HG03025 (cell line): ENCODE measurements at regions not wholly inside any gene's neighbourhood (a gene's known extent, or its start where the extent isn't known, plus 50 kb on each side); places are given as distances from the start of the nearest gene placed in this dataset.

Source experiments
- ATAC-seq: cut with Tn5 transposase; IDR thresholded peaks from one replicate; pipeline ENCODE4 v1.9.1; 2021; ENCODE audit warnings: mild to moderate bottlenecking, moderate library complexity; ENCODE audit not compliant: unreplicated experiment, low FRiP score

DNA sequence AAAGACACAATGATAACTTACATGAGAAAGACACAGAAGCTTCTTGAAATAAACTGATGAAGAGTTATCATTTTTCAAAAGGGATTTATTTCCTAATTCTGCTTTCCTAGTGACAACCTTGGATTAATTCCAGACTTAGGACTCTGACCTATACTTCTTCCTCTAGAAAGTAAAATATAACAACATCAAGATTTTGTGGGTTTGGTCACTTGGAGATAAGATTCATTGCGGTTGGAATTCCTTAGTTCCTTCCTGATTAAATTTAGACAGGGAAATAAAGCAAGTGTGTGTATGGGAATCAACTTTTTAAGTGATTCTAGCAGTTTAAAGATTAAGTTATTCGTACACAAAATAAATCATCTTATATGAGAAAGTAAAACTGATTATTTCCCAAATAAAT is 208.4 kb upstream of the CCDC150 start:
- no peak for ATAC-seq

DNA sequence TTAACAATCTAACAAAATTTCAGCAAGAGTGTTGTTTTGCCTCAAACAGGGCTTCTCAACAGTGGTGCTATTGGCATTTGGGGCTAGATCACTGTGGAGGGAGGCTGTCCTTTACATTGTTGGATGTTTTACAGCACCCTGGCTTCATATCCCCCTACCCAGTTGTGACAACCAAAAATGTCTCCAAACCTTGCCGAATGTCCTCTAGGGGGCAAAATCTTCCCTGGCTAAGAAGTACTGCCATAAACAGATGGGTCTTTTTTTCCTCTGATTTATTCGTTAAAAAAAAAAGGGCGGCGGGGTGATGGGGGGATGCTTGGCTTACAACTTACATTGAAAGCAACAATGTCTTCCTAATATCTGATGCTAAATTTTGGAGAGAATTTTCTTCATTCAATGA is 207.6 kb upstream of the CCDC150 start:
- ATAC-seq: no peak

- no peak for ATAC-seq
Observed at GRCh38 chr2:196433116-196433515, 206.4 kb upstream of the CCDC150 start.

DNA sequence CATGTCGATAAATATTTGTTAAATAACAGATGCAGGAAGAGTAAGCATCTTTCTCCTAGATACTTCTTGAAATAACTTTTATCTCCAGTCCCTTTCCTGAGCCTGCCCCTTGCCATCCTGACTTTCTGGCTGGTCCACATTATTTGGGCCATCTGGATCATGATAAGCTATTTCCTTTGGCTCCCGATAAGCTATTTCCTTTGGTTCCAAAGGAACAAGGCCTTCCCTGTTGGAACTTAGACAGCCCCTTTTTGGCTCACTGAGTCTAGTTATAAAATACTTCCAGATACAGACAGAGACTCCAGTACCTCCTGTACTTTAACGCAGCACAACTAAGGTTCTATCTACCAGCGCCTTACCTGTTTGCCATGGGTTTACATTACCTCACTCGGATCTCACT is 205.3 kb upstream of the CCDC150 start:
- ATAC-seq: no peak

GRCh38 chr2:196435189-196435588 is 204.3 kb upstream of the CCDC150 start:
- no peak for ATAC-seq

DNA sequence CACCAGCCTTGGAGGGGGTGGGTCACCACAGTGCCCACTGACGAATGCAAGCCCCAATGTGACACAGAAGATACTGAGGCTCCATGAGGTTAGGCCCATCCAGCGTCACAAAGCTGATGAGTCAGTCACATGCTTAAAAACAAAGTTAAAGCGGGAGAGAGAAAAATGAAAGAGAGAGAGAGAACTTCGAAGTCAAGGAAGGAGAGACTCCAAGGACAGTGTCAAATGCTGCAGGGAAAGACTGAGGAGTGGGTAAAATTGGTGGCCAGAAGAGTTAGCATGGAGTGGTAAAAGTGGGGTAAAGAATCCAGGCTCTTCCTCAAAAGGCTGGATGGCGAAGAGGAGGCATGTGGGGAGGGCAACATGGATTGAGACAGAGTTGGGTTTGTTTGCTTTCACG is 201.9 kb upstream of the CCDC150 start:
- no peak for ATAC-seq

DNA sequence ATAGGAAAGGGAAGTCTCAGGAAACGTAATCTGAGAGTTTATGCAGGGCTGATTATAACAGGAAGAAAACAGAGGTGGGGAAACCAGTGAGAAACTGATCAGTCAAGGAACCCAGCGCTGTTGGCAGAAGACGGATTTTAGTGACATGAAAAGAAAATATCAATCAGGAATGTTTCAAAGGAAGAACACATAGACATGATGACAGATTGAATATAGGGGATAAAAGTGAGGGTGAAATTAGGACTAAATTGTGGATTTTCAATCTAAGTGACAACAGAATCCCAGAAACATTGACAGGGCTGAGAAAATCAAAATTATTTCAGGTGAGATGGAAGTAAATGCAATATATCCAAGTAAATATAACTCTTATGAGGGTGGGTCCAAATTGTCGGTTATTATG is 199.8 kb upstream of the CCDC150 start:
- ATAC-seq: no peak

GRCh38 chr2:196440413-196440812 is 199.1 kb upstream of the CCDC150 start:
- no peak for ATAC-seq

- ATAC-seq: no peak
Observed at GRCh38 chr2:196441527-196441926, 198.0 kb upstream of the CCDC150 start.

DNA sequence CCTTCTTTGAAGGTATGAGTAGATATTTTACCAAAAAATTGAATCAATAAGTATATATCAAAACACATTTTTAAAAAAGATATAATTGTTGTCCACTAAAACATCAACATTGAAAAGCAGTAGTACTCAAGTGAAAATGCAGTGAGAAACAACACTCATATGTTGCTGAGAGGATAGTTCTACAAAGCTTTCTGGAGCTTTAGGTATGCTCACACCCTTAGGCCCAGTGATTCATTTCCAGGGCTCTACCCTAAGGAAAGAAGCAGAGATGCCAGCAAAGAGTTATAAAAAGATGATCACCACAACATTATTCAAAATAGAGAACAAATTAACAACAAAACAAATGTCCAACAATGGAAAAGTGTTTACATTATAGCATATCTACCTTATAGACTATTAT is 197.3 kb upstream of the CCDC150 start:
- ATAC-seq: no peak

- ATAC-seq: no peak
Observed at GRCh38 chr2:196444442-196444841, 195.1 kb upstream of the CCDC150 start.

- no peak for ATAC-seq
Observed at GRCh38 chr2:196445991-196446390, 193.5 kb upstream of the CCDC150 start.

DNA sequence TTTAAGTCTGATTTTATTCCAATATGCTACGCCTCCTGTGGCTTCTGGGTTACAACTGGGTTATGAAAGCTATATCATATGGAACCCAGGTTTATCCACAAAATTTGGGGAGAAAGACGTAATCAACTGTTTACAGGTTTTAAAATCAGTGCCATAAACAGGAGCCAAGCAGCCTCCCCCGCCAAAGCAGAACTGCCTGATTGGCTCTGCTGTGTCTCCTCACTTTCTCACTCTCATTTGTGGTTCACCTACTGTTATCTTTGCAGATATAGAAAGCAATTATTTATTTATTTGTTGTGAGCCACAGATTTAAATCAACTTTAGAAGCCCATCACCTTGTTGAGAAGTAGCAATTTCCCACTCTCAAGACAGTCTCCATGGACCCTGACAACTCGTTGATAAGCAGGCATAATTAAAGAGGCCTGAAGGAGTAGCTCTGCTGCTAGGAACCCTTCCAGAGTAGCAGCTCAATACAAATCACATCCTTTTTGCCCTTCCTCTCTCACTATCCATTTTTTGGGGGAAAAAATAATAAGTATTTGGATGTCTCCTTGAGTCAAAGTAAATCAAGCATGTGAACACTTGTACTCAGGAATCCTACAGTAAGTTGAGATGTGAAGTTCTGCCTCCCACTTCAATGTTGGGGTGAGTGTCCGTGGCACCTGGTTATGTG is 191.0 kb upstream of the CCDC150 start:
- ATAC-seq: no peak

DNA sequence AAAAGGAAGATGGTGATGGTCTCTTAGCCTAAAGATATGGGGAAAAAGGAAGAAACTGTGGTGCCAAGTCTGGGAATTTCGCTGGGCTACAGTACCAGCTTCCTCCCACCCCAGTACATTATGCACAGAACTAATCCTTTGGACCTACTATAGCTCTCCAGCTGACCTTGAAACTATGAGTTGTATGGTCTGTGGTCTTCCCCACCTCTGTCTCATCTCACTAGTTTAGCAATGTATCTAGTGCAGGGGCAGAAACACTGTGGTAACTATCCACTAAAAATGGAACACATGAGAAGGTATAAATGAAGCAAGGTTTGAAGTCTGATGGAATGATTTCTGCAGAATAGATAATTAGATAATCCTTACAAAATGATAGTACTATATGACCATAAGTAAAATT is 190.4 kb upstream of the CCDC150 start:
- ATAC-seq: no peak

- ATAC-seq: no peak
Observed at GRCh38 chr2:196452758-196453157, 186.8 kb upstream of the CCDC150 start.

DNA sequence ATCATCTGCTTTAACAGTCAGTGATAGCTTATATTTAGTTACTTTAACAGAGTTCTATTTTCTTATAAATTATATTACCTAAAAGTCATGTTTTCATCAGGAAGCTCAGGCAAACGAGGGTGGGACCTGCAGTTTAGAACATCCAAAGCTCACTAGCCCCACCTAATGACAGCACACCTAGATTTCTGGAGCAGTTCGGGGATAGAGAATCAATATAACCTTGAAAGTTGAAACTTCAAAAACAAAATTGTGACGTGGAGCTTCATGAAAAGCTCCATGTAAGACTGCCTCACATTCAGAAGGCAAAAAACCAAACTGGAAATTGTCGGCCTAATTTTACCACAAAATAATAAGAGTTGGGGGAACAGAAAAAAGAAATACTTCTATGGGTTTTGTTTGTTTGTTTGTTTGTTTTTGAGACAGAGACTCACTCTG is 185.9 kb upstream of the CCDC150 start:
- peak; percentile 40 for ATAC-seq

GRCh38 chr2:196454492-196454891 is 185.0 kb upstream of the CCDC150 start:
- no peak for ATAC-seq

- ATAC-seq: no peak
Observed at GRCh38 chr2:196459539-196459938, 180.0 kb upstream of the CCDC150 start.

GRCh38 chr2:196463706-196464105 is 175.8 kb upstream of the CCDC150 start:
- ATAC-seq: no peak

- no peak for ATAC-seq
Observed at GRCh38 chr2:196464311-196464710, 175.2 kb upstream of the CCDC150 start.

DNA sequence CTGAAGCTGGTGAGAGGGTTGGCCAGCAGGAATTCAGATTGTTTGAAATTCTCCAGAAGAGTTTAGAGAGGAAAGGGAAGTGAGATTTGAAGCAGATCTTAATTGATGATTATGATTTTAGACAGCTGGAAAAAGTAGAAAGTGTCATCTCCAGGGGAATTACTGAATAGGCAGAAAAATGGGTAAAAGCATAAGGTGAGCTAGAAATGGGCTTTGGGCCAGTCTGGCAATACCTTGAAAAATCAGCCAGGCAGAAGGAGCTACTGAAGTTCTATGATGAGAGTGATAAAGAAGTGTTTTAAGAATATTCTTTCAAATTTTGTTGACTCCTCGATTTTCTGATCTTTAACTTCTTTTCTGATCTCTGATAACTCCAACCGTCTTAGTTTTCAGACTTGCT is 172.9 kb upstream of the CCDC150 start:
- ATAC-seq: no peak

- ATAC-seq: no peak
Observed at GRCh38 chr2:196468394-196468793, 171.1 kb upstream of the CCDC150 start.

GRCh38 chr2:196473617-196474016 is 165.9 kb upstream of the CCDC150 start:
- ATAC-seq: no peak
